DMS153 treated with DMSO at 0.1 percent for 48 hours (cell line): ENCODE measurements at regions not wholly inside any gene's neighbourhood (a gene's known extent, or its start where the extent isn't known, plus 50 kb on each side); places are given as distances from the start of the nearest gene placed in this dataset.
"Not testable (repeated sequence)": the region's sequence is repeated elsewhere in the genome, so short reads cannot be mapped to it uniquely, and the experiment has no call there.

Experiments used
- DNase-seq: peaks from one replicate; lab custom pipeline; 2025; ENCODE audit not compliant: unreplicated experiment; lab: John Stamatoyannopoulos, UW

GRCh38 chr12:125956186-125956585 is 891.0 kb downstream of the AACS start:
- DNase-seq, result no peak

- DNase-seq, result no peak
Measured at GRCh38 chr12:125966641-125967040, 901.4 kb downstream of the AACS start.

- DNase-seq, result no peak
Measured at GRCh38 chr12:125968413-125968812, 903.2 kb downstream of the AACS start.

GRCh38 chr12:125971981-125972380 is 906.7 kb downstream of the AACS start:
- DNase-seq, result no peak

- DNase-seq, result no peak
Measured at GRCh38 chr12:125978286-125978685, 913.1 kb downstream of the AACS start.

- DNase-seq, result no peak
Measured at GRCh38 chr12:125981610-125982253, 916.5 kb downstream of the AACS start.

- peak; percentile 76 for DNase-seq
Measured at GRCh38 chr12:125983094-125983783, 918.0 kb downstream of the AACS start.

- no peak for DNase-seq
Measured at GRCh38 chr12:125983784-125984500, 918.7 kb downstream of the AACS start.

- DNase-seq, result no peak
Measured at GRCh38 chr12:125988545-125988944, 923.3 kb downstream of the AACS start.

GRCh38 chr12:125989696-125990095 is 924.5 kb downstream of the AACS start:
- DNase-seq, result no peak

- DNase-seq, result no peak
Measured at GRCh38 chr12:125996443-125996842, 931.2 kb downstream of the AACS start.

- no peak for DNase-seq
Measured at GRCh38 chr12:125999628-126000027, 934.4 kb downstream of the AACS start.

- no peak for DNase-seq
Measured at GRCh38 chr12:126019385-126019784, 954.1 kb downstream of the AACS start.

- no peak for DNase-seq
Measured at GRCh38 chr12:126021675-126022074, 956.4 kb downstream of the AACS start.

- no peak for DNase-seq
Measured at GRCh38 chr12:126027825-126028224, 962.6 kb downstream of the AACS start.

- no peak for DNase-seq
Measured at GRCh38 chr12:126030573-126030972, 965.3 kb downstream of the AACS start.

GRCh38 chr12:126033751-126034150 is 968.5 kb downstream of the AACS start:
- no peak for DNase-seq

GRCh38 chr12:126036348-126036747 is 971.1 kb downstream of the AACS start:
- DNase-seq, result no peak

GRCh38 chr12:126038434-126038833 is 973.2 kb downstream of the AACS start:
- no peak for DNase-seq

GRCh38 chr12:126040307-126040706 is 975.1 kb downstream of the AACS start:
- DNase-seq, result no peak

GRCh38 chr12:126042286-126042685 is 977.1 kb downstream of the AACS start:
- no peak for DNase-seq

GRCh38 chr12:126049501-126049900 is 984.3 kb downstream of the AACS start:
- not testable (repeated sequence) for DNase-seq
